ENCODE measurements at regions not wholly inside any gene's neighbourhood (a gene's known extent, or its start where the extent isn't known, plus 50 kb on each side); places are given as distances from the start of the nearest gene placed in this dataset.

- no peak for TF ChIP-seq POLR2A (IDR thresholded peaks at IDR 0.05)
- no peak for TF ChIP-seq CTCF (IDR thresholded peaks at IDR 0.05)
Measured at GRCh38 chr19:31046024-31046423, 303.2 kb downstream of the TSHZ3 start.
